WERI-Rb-1 (cell line): ENCODE measurements at regions not wholly inside any gene's neighbourhood (a gene's known extent, or its start where the extent isn't known, plus 50 kb on each side); places are given as distances from the start of the nearest gene placed in this dataset.

Source experiments
- DNase-seq: peaks from one replicate; pipeline ENCODE4 v3.0.0-alpha.2; 2020
- H3K27ac ChIP-seq: fragments of 250-450 bp; sonication (Bioruptor Pico); 2 replicates; pipeline ENCODE4 v1.5.1; 2020; ENCODE audit warnings: mild to moderate bottlenecking, moderate library complexity
- H3K27me3 ChIP-seq: fragments of 250-450 bp; sonication (Bioruptor Pico); 2 replicates; pipeline ENCODE4 v1.5.1; 2021; ENCODE audit warnings: mild to moderate bottlenecking, low read depth, moderate library complexity; ENCODE audit not compliant: insufficient read depth, severe bottlenecking
- H3K36me3 ChIP-seq: fragments of 250-450 bp; sonication (Bioruptor Pico); 2 replicates; pipeline ENCODE4 v1.5.1; 2020; ENCODE audit warnings: mild to moderate bottlenecking, moderate library complexity
- H3K4me3 ChIP-seq: 2 replicates; pipeline ENCODE4 v1.5.1; 2011; ENCODE audit warnings: low read depth, mild to moderate bottlenecking, control low read depth, low read length
- H3K9me3 ChIP-seq: fragments of 250-450 bp; sonication (Bioruptor Pico); 2 replicates; pipeline ENCODE4 v1.5.1; 2021; ENCODE audit warnings: mild to moderate bottlenecking, moderate library complexity; ENCODE audit not compliant: severe bottlenecking
- TF ChIP-seq, protein P1 (sequence below): IDR thresholded peaks from 2 replicates; pipeline ENCODE4 v1.5.1; 2011; ENCODE audit warnings: low read depth, mild to moderate bottlenecking, control low read depth, inconsistent platforms, low read length

DNA sequence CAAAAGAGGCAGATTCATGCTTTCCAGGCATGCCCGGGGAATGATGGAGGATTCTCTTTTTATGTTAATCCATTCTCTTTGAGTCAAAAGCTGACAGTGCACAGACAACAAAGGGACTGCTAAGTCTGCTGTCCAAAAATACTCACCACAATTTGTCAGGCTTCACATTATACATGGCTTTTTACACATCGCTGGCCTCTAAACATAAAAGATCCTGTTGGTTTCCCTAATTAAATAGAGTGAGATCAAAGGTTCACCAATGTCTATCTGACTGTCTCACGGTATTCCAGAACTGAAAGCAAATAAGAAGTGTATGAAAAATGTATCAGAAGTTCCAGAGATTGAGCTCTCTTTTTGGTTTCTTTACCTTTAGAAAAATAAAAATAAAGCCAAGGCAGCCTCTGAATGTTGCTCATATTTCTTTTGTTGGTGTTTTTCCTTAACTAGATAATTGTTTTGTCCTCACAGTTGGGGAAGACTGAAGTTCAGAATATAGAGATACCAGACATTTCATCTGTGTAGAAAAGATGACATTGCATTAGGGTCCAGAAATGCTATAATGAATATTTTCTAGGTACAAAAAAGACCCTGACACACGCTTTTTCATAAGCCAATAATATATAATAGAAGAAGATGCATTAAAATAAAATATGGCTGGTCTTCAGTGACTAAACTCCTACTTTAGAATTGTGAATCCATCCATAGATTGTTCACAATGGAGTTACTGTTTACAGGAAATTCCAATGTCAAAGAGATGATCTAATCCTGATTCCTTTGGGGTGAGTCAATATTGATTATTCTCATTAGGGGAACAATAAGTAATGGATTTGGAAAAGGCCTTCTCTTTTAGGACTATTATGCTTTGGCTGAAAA is 688.2 kb upstream of the CDH6 start:
- H3K27ac ChIP-seq, result no peak overlapping the region

DNA sequence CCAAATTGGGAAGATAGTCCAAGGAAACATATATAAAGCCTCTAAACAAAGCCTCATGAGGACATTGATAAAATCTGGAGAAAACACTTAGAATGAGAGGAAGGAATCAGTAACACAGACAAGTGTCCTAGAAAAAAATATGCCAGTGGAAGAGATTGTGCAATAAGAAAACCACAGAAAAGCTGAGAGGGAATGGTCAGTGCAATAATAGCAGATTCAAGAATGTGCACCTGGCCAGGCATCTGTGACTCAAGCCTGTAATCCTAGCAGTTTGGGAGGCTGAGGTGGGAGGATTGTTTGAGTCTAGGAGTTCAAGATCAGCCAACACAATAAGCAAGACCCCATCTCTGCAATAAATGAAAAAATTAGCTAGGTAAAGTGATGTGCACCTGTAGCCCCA is 691.2 kb upstream of the CDH6 start:
- Histone ChIP-seq H3K27ac (no peak overlapping the region), H3K36me3 (no peaks in the 10 kb centered on the region), H3K27me3 (no peaks in the 10 kb centered on the region), H3K4me3 (no peak overlapping the region), H3K9me3 (no peaks in the 10 kb centered on the region)
- TF ChIP-seq, protein P1, sequence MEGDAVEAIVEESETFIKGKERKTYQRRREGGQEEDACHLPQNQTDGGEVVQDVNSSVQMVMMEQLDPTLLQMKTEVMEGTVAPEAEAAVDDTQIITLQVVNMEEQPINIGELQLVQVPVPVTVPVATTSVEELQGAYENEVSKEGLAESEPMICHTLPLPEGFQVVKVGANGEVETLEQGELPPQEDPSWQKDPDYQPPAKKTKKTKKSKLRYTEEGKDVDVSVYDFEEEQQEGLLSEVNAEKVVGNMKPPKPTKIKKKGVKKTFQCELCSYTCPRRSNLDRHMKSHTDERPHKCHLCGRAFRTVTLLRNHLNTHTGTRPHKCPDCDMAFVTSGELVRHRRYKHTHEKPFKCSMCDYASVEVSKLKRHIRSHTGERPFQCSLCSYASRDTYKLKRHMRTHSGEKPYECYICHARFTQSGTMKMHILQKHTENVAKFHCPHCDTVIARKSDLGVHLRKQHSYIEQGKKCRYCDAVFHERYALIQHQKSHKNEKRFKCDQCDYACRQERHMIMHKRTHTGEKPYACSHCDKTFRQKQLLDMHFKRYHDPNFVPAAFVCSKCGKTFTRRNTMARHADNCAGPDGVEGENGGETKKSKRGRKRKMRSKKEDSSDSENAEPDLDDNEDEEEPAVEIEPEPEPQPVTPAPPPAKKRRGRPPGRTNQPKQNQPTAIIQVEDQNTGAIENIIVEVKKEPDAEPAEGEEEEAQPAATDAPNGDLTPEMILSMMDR, result no peak
- no peak for DNase-seq

More for the DNA sequence above, 688.2 kb upstream of the CDH6 start:
- no peak for DNase-seq
- H3K9me3 ChIP-seq, result no peaks in the 10 kb centered on the region
- no peaks in the 10 kb centered on the region for H3K27me3 ChIP-seq
- TF ChIP-seq, protein P1, result no peak
- H3K4me3 ChIP-seq, result no peak overlapping the region
- H3K36me3 ChIP-seq, result no peaks in the 10 kb centered on the region

GRCh38 chr5:30501065-30501464 is 692.4 kb upstream of the CDH6 start:
- TF ChIP-seq, protein P1, result no peak
- Histone ChIP-seq H3K9me3 (no peaks in the 10 kb centered on the region), H3K36me3 (no peaks in the 10 kb centered on the region), H3K4me3 (no peak overlapping the region), H3K27me3 (no peaks in the 10 kb centered on the region), H3K27ac (no peak overlapping the region)
- DNase-seq, result no peak

DNA sequence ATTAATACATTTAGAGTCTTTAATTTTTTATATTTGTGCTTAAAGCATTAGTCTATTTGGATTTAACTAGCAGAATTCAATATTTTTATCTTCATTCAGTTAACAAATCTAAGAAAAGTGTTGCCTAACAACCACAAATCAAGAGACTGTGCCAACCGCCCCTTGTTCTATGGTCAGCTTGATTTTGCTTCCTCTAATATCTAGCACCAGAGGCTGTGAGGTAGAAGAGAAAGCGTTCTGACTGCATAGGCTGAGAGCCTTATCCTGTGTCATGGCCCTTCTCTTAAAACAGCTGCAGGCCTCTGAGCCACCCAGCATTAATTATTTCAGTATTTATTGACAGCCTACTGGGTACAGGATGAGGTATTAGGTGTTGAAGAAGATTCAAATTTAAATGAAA is 693.0 kb upstream of the CDH6 start:
- Histone ChIP-seq H3K27me3 (no peaks in the 10 kb centered on the region), H3K9me3 (no peaks in the 10 kb centered on the region), H3K36me3 (no peaks in the 10 kb centered on the region), H3K4me3 (no peak overlapping the region), H3K27ac (no peak overlapping the region)
- TF ChIP-seq, protein P1, result no peak
- DNase-seq, result no peak

- TF ChIP-seq, protein P1, result no peak
- Histone ChIP-seq H3K27me3 (no peaks in the 10 kb centered on the region), H3K36me3 (no peaks in the 10 kb centered on the region), H3K4me3 (no peak overlapping the region), H3K9me3 (no peaks in the 10 kb centered on the region), H3K27ac (no peak overlapping the region)
- no peak for DNase-seq
Observed at GRCh38 chr5:30499402-30499801, 694.1 kb upstream of the CDH6 start.
